Vagina (tissue), 2 donors: ENCODE measurements at regions not wholly inside any gene's neighbourhood (a gene's known extent, or its start where the extent isn't known, plus 50 kb on each side); places are given as distances from the start of the nearest gene placed in this dataset.
"Not testable (repeated sequence)": the region's sequence is repeated elsewhere in the genome, so short reads cannot be mapped to it uniquely, and the experiment has no call there.

Experiments used
- DNase-seq, 2 donors: peaks; one replicate each; pipeline ENCODE4 v3.0.0-alpha.2; 2017; ENCODE audit errors: extremely low spot score in 2 of 2
- H3K27ac ChIP-seq: fragments of 200-600 bp; sonication (generic); one replicate; pipeline ENCODE4 v1.5.1; 2019
- H3K27me3 ChIP-seq: fragments of 200-600 bp; sonication (generic); one replicate; pipeline ENCODE4 v1.5.1; 2019
- H3K36me3 ChIP-seq, 2 donors: fragments of 200-600 bp; sonication (generic); one replicate each; pipeline ENCODE4 v1.5.1; 2017 to 2019
- H3K4me1 ChIP-seq: fragments of 200-600 bp; sonication (generic); one replicate; pipeline ENCODE4 v1.5.1; 2019
- H3K4me3 ChIP-seq, 2 donors: fragments of 200-600 bp; sonication (generic); 1 replicate in 1 of 2; 2 replicates in 1 of 2; pipeline ENCODE4 v1.5.1; 2016 to 2019
- H3K9me3 ChIP-seq: fragments of 200-600 bp; sonication (generic); one replicate; pipeline ENCODE4 v1.5.1; 2019
- CTCF ChIP-seq, 3 experiments: fragments of 450-650 bp in 2 of 3; fragments of 200-600 bp in 1 of 3; sonication (generic) in 1 of 3; IDR thresholded peaks; one replicate each; pipeline ENCODE4 v1.5.1; 2017 to 2019; ENCODE audit warnings: antibody characterized with exemption in 3 of 3, mild to moderate bottlenecking in 2 of 3, moderate library complexity in 2 of 3
- POLR2A ChIP-seq, 2 donors: fragments of 450-650 bp; IDR thresholded peaks; one replicate each; pipeline ENCODE4 v1.6.1; 2017; ENCODE audit warnings: antibody characterized with exemption in 2 of 2, mild to moderate bottlenecking in 2 of 2, moderate library complexity in 2 of 2
- POLR2AphosphoS5 ChIP-seq, 2 donors: sonication (generic); formaldehyde crosslinking; IDR thresholded peaks; one replicate each; pipeline ENCODE4 v1.9.0; 2017; ENCODE audit warnings: antibody characterized with exemption in 2 of 2, mild to moderate bottlenecking in 2 of 2, low read depth in 1 of 2; ENCODE audit not compliant: insufficient read depth in 1 of 2
- intact Hi-C: fragments of 100-400 bp; cut with DNase I; formaldehyde crosslinking; loops from one replicate; pipeline ENCODE4 v1.15.1; 2023

- no peak for TF ChIP-seq CTCF (IDR thresholded peaks at IDR 0.05)
- TF ChIP-seq POLR2AphosphoS5 (IDR thresholded peaks at IDR 0.05; ENCODE audit: insufficient read depth in 1 of 2, low read depth in 1 of 2): no peak
- no peak for TF ChIP-seq POLR2A (IDR thresholded peaks at IDR 0.05)
- Histone ChIP-seq H3K27me3 (no peaks in the 10 kb centered on the region), H3K4me3 (no peak overlapping the region), H3K4me1 (no peaks in the 10 kb centered on the region), H3K9me3 (no peaks in the 10 kb centered on the region), H3K36me3 (no peaks in the 10 kb centered on the region), H3K27ac (no peak overlapping the region)
- intact Hi-C loops: no loop called here
- DNase-seq: no peak
These were observed 207.6 kb upstream of the HMCN1 start for GRCh38 chr1:185526344-185527307.

- no peak overlapping the region for H3K27ac ChIP-seq
These were observed 203.3 kb upstream of the IVNS1ABP start for GRCh38 chr1:185520188-185520920.

GRCh38 chr1:185517808-185518419 lies 200.9 kb upstream of the IVNS1ABP start:
- Histone ChIP-seq H3K4me1 (no peaks in the 10 kb centered on the region), H3K27me3 (no peaks in the 10 kb centered on the region), H3K4me3 (no peak overlapping the region), H3K9me3 (no peaks in the 10 kb centered on the region), H3K36me3 (no peaks in the 10 kb centered on the region), H3K27ac (no peak overlapping the region)
- TF ChIP-seq POLR2A (IDR thresholded peaks at IDR 0.05) (no peak), POLR2AphosphoS5 (IDR thresholded peaks at IDR 0.05; ENCODE audit: insufficient read depth in 1 of 2, low read depth in 1 of 2) (no peak), CTCF (IDR thresholded peaks at IDR 0.05) (no peak)
- intact Hi-C loops: no loop called here
- DNase-seq: no peak

More at GRCh38 chr1:185520188-185520920, 203.3 kb upstream of the IVNS1ABP start:
- DNase-seq: no peak
- Histone ChIP-seq H3K4me3 (no peak overlapping the region), H3K27me3 (no peaks in the 10 kb centered on the region), H3K9me3 (no peaks in the 10 kb centered on the region), H3K36me3 (no peaks in the 10 kb centered on the region), H3K4me1 (no peaks in the 10 kb centered on the region)
- no peak for TF ChIP-seq CTCF (IDR thresholded peaks at IDR 0.05)
- peak in 1 of 2 donors; percentile 32 for TF ChIP-seq POLR2AphosphoS5 (IDR thresholded peaks at IDR 0.05; ENCODE audit: insufficient read depth in 1 of 2, low read depth in 1 of 2)
- intact Hi-C loops: no loop called here

GRCh38 chr1:185517301-185517700 lies 200.3 kb upstream of the IVNS1ABP start:
- DNase-seq, H3K4me1 ChIP-seq, H3K9me3 ChIP-seq, H3K4me3 ChIP-seq, intact Hi-C loops, H3K27me3 ChIP-seq, H3K36me3 ChIP-seq, H3K27ac ChIP-seq: not testable (repeated sequence)

GRCh38 chr1:185515696-185516095 lies 198.7 kb upstream of the IVNS1ABP start:
- Histone ChIP-seq H3K36me3 (no peaks in the 10 kb centered on the region), H3K4me1 (no peaks in the 10 kb centered on the region), H3K27ac (no peak overlapping the region), H3K27me3 (no peaks in the 10 kb centered on the region), H3K4me3 (no peak overlapping the region), H3K9me3 (no peaks in the 10 kb centered on the region)
- TF ChIP-seq CTCF (IDR thresholded peaks at IDR 0.05) (no peak), POLR2A (IDR thresholded peaks at IDR 0.05) (no peak), POLR2AphosphoS5 (IDR thresholded peaks at IDR 0.05; ENCODE audit: insufficient read depth in 1 of 2, low read depth in 1 of 2) (no peak)
- no peak for DNase-seq
- intact Hi-C loops: no loop called here
